Mesothelial cell of epicardium (in vitro differentiated cells): ENCODE measurements at regions not wholly inside any gene's neighbourhood (a gene's known extent, or its start where the extent isn't known, plus 50 kb on each side); places are given as distances from the start of the nearest gene placed in this dataset.
"Not testable (repeated sequence)": the region's sequence is repeated elsewhere in the genome, so short reads cannot be mapped to it uniquely, and the experiment has no call there.

Source experiments
- DNase-seq, 2 experiments: peaks; one replicate each; pipeline ENCODE4 v3.0.0; 2021; ENCODE audit warnings: low spot score in 2 of 2; ENCODE audit not compliant: unreplicated experiment in 2 of 2
- H3K27ac Mint-ChIP-seq: 2 replicates; pipeline ENCODE4 v1.8.0; 2021; ENCODE audit warnings: mixed read lengths
- H3K27me3 Mint-ChIP-seq: 2 replicates; pipeline ENCODE4 v1.8.0; 2021; ENCODE audit warnings: low read depth, mixed read lengths
- H3K36me3 Mint-ChIP-seq: 2 replicates; pipeline ENCODE4 v1.8.0; 2021; ENCODE audit warnings: mixed read lengths
- H3K4me1 Mint-ChIP-seq: 2 replicates; pipeline ENCODE4 v1.8.0; 2021; ENCODE audit warnings: mixed read lengths
- H3K4me3 Mint-ChIP-seq: 2 replicates; pipeline ENCODE4 v1.8.0; 2021; ENCODE audit warnings: mild to moderate bottlenecking, moderate library complexity, mixed read lengths
- H3K9me3 Mint-ChIP-seq: 2 replicates; pipeline ENCODE4 v1.8.0; 2021; ENCODE audit warnings: mixed read lengths
- TF ChIP-seq, protein P1 (sequence below): fragments of 200-600 bp; sonication (generic); IDR thresholded peaks from one replicate; pipeline ENCODE4 v1.5.0; 2021; ENCODE audit warnings: antibody characterized with exemption; ENCODE audit not compliant: unreplicated experiment

DNA sequence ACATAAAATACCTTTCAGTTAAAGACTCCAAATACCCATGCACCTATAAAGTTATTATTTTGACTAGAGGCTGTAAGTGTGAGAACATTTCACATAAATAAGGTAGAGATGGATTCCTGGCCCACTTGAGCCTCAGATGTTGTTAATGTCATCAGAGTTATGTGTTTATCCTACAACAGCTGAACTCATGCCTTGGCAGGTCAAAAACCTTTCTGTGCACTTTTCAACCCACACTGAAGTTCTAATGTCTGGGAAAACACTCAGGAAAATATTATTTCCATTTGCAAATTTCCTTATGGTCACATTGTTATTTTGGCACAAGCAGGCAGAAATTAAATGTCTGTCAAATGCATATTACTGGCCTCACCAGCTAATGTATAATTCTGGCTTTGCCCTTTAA is 209.2 kb downstream of the LNPK start:
- H3K27ac Mint-ChIP-seq: no peak overlapping the region
- DNase-seq: no peak
- peaks cover 10% of the 10 kb centered on the region for H3K36me3 Mint-ChIP-seq
- TF ChIP-seq, protein P1, sequence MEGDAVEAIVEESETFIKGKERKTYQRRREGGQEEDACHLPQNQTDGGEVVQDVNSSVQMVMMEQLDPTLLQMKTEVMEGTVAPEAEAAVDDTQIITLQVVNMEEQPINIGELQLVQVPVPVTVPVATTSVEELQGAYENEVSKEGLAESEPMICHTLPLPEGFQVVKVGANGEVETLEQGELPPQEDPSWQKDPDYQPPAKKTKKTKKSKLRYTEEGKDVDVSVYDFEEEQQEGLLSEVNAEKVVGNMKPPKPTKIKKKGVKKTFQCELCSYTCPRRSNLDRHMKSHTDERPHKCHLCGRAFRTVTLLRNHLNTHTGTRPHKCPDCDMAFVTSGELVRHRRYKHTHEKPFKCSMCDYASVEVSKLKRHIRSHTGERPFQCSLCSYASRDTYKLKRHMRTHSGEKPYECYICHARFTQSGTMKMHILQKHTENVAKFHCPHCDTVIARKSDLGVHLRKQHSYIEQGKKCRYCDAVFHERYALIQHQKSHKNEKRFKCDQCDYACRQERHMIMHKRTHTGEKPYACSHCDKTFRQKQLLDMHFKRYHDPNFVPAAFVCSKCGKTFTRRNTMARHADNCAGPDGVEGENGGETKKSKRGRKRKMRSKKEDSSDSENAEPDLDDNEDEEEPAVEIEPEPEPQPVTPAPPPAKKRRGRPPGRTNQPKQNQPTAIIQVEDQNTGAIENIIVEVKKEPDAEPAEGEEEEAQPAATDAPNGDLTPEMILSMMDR: no peak
- H3K27me3 Mint-ChIP-seq: no peaks in the 10 kb centered on the region
- peaks cover 11% of the 10 kb centered on the region for H3K4me1 Mint-ChIP-seq
- H3K9me3 Mint-ChIP-seq: peaks cover 23% of the 10 kb centered on the region
- H3K4me3 Mint-ChIP-seq: no peak overlapping the region

DNA sequence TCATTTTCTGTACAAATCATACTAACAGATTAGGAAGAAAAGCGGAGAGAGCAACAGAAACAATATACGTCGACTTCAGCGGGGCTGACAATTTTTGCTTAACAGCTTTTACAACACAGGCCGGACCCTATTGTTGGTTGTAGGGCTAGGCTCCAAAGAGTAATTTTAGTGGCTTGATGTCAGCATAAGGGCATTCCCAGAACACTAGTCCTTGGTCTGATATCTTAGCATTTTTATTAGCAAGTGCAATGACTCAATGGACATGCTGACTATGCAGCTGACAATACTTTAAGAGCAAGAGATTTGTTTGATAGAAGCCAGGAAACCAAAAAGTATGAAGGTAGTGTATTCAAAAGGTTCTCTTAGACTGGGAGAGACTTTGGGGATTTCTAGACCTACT is 209.9 kb downstream of the LNPK start:
- Mint-ChIP-seq H3K4me1 (peaks cover 15% of the 10 kb centered on the region), H3K4me3 (no peak overlapping the region), H3K27ac (no peak overlapping the region), H3K9me3 (peaks cover 19% of the 10 kb centered on the region), H3K27me3 (no peaks in the 10 kb centered on the region), H3K36me3 (peaks cover 10% of the 10 kb centered on the region)
- DNase-seq: no peak
- TF ChIP-seq, protein P1: no peak

DNA sequence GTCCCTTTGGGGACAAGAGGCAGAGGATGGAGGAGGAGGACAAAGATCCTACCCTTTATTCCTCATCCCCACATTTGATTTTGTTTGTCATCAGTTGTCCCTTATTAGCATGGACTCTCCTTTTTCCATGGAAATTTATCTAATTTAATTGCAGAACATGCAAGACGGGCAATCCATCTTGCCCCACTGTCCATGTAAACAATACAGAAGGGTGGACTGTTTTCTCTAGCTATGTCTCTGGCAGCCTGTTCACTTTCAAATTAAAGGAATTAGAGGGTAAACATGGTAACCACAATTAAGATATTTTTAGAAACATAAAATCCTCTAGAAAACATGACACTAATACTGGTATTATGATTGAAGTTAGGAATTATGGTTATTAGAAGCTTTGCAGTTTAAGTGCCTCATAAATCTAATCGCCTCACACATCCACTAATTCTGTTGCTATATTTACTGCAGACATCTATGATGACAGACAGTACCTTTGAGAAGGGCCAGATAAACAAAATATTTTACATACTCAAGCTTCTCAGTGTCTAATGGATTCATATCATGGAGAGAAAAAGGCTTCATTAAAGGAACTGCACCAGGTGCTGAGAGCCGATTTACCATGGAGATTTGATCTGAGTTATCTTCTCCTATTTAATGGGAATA is 215.5 kb downstream of the LNPK start:
- Mint-ChIP-seq H3K4me1 (peaks cover 11% of the 10 kb centered on the region), H3K36me3 (no peaks in the 10 kb centered on the region), H3K4me3 (no peak overlapping the region), H3K9me3 (no peaks in the 10 kb centered on the region), H3K27ac (no peak overlapping the region), H3K27me3 (no peaks in the 10 kb centered on the region)
- TF ChIP-seq, protein P1: no peak
- DNase-seq: no peak

DNA sequence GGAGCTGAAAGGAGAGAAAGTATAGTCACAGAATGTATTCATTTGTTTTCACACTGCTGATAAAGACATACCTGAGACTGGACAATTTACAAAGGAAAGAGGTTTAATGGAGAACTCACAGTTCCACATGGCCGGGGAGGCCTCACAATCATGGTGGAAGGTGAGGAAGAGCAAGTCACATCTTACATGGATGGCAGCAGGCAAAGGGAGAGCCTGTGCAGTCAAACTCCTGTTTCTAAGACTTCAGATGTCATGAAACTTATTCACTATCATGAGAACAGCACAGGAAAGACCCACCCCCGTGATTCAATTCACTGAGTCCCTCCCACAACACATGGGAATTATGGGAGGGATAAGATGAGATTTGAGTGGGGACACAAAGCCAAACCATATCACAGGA is 224.7 kb downstream of the LNPK start:
- not testable (repeated sequence) for DNase-seq, H3K36me3 Mint-ChIP-seq, H3K4me3 Mint-ChIP-seq, H3K4me1 Mint-ChIP-seq, H3K27me3 Mint-ChIP-seq, H3K27ac Mint-ChIP-seq
- peaks cover 28% of the 10 kb centered on the region for H3K9me3 Mint-ChIP-seq

DNA sequence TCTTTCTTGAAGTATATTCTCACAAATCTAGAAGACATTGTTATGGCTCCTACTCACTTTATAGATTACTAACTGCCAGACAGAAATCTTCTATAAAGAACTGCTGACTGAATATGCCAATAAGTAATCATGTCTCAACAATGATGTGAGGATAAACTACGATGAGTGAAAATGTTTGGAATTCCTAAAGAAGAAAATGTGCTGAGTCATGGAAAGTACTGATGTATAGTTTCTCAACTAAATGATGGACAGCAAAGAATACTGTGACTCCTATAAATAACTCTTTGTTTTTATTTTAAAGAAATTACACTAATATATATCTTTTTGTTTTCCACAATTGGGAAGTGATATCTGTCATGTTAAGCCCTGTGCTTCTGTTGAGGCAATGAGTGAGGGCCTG is 232.9 kb downstream of the LNPK start:
- H3K4me3 Mint-ChIP-seq: no peak overlapping the region
- DNase-seq: no peak
- no peak overlapping the region for H3K27ac Mint-ChIP-seq
- TF ChIP-seq, protein P1: no peak
- H3K9me3 Mint-ChIP-seq: peaks cover 18% of the 10 kb centered on the region
- no peaks in the 10 kb centered on the region for H3K27me3 Mint-ChIP-seq
- peaks cover 4% of the 10 kb centered on the region for H3K36me3 Mint-ChIP-seq
- H3K4me1 Mint-ChIP-seq: peaks cover 6% of the 10 kb centered on the region

DNA sequence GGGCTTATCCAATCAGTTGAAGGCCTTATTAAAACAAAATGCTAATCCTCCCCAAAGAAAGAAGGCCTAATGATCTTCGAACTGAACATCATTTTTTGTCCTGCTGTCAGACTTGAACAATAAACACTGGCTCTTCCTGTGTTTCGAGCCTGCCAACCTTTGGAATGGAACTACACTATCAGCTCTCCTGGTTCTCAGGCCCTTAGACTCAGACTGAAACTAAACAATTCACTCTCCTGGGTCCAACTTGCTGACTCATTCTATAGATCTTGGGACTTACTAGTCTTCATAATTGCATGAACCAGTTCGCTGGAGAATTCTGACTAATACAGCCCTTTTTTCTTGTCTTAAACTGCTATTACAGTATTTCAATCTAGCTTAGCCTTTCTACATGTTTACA is 235.2 kb downstream of the LNPK start:
- TF ChIP-seq, protein P1: no peak
- no peak overlapping the region for H3K4me3 Mint-ChIP-seq
- no peak overlapping the region for H3K27ac Mint-ChIP-seq
- H3K9me3 Mint-ChIP-seq: peaks cover 15% of the 10 kb centered on the region
- no peak for DNase-seq
- peaks cover 6% of the 10 kb centered on the region for H3K4me1 Mint-ChIP-seq
- no peaks in the 10 kb centered on the region for H3K27me3 Mint-ChIP-seq
- H3K36me3 Mint-ChIP-seq: peaks cover 1% of the 10 kb centered on the region
